Right lobe of liver (tissue), 6 donors: ENCODE measurements at regions not wholly inside any gene's neighbourhood (a gene's known extent, or its start where the extent isn't known, plus 50 kb on each side); places are given as distances from the start of the nearest gene placed in this dataset.
A peak's percentile ranks its signal among the peaks of the same experiment; 100 is the strongest.

Experiments
- ATAC-seq, 4 donors: fragments of 200-7000 bp; cut with Tn5 transposase; one replicate each; pipeline ENCODE4 v1.9.1; 2020; ENCODE audit warnings: mild to moderate bottlenecking in 4 of 4, moderate library complexity in 4 of 4
- DNase-seq, 3 donors: peaks; one replicate each; pipeline ENCODE4 v3.0.0-alpha.2; 2020
- H3K27ac ChIP-seq, 3 donors: fragments of 200-600 bp; one replicate each; pipeline ENCODE4 v1.8.0; 2022
- H3K27me3 ChIP-seq, 2 donors: fragments of 200-600 bp; one replicate each; pipeline ENCODE4 v1.8.0; 2022
- H3K36me3 ChIP-seq, 4 donors: fragments of 200-600 bp; sonication (generic) in 1 of 4; one replicate each; pipeline versions ENCODE4 v1.5.1 to v1.8.0; 2017 to 2022; ENCODE audit warnings: control low read depth in 1 of 4
- H3K4me1 ChIP-seq, 4 donors: fragments of 200-600 bp; sonication (generic) in 1 of 4; one replicate each; pipeline versions ENCODE4 v1.5.1 to v1.8.0; 2017 to 2022; ENCODE audit warnings: control low read depth in 1 of 4
- H3K4me3 ChIP-seq, 3 donors: fragments of 200-600 bp; one replicate each; pipeline ENCODE4 v1.8.0; 2022
- H3K9me3 ChIP-seq, 4 donors: fragments of 200-600 bp; sonication (generic) in 1 of 4; one replicate each; pipeline versions ENCODE4 v1.5.1 to v1.8.0; 2017 to 2022; ENCODE audit warnings: control low read depth in 1 of 4
- CTCF ChIP-seq, 4 donors: fragments of 200-600 bp in 3 of 4; fragments of 450-650 bp in 1 of 4; IDR thresholded peaks; one replicate each; pipeline versions ENCODE4 v1.5.1 to v1.8.0; 2016 to 2022; ENCODE audit warnings: antibody characterized with exemption in 4 of 4, mild to moderate bottlenecking in 2 of 4
- POLR2A ChIP-seq: fragments of 450-650 bp; IDR thresholded peaks from one replicate; pipeline ENCODE4 v1.6.1; 2017; ENCODE audit warnings: antibody characterized with exemption, mild to moderate bottlenecking
- WGBS: methylation state at CpG from one replicate; pipeline ENCODE4 v1.1.6; 2018; ENCODE audit warnings: low coverage, low lambda C conversion rate; ENCODE audit not compliant: insufficient coverage; ENCODE audit errors: missing lambda C conversion rate; 5-methylcytosine and 5-hydroxymethylcytosine counted together
- intact Hi-C, 2 donors: fragments of 100-400 bp; cut with DNase I; formaldehyde crosslinking; loops; one replicate each; pipeline versions ENCODE4 v1.11.2 to v1.14.1; 2022
- donor health status: DM: no; HTN: yes; CAD: no.
- donor health status: DM: no; HTN: no; CAD: no.
- donor health status: DM: no; HTN: no; CAD: no.
- donor health status: DM: no; HTN: yes; CAD: no.
- donor health status: DM: no; HTN: yes; CAD: no.

GRCh38 chr1:213933336-213933735, 54.4 kb upstream of the PROX1 start:
- Histone ChIP-seq H3K27ac (no peak overlapping the region), H3K9me3 (no peaks in the 10 kb centered on the region), H3K4me3 (no peak overlapping the region), H3K27me3 (no peaks in the 10 kb centered on the region), H3K4me1 (peaks cover 0 to 33% (median 11%) of the 10 kb centered on the region in 4 donors), H3K36me3 (no peaks in the 10 kb centered on the region)
- 57% methylated on average over 5 of the region's 5 CpGs for WGBS
- DNase-seq (no peak), ATAC-seq (no peak)
- intact Hi-C loops = no loop called here
- TF ChIP-seq CTCF (IDR thresholded peaks at IDR 0.05) (no peak), POLR2A (no peak)

- peak; percentile 80 to 95 (median 85) for DNase-seq
- 15% methylated on average over 4 of the region's 5 CpGs for WGBS
- H3K27ac ChIP-seq = peak overlapping the region; percentile 56 to 82 (median 82)
- no peaks in the 10 kb centered on the region for H3K9me3 ChIP-seq
- peaks cover 0 to 46% (median 14%) of the 10 kb centered on the region in 4 donors for H3K4me1 ChIP-seq
- intact Hi-C loops = no loop called here
- no peaks in the 10 kb centered on the region for H3K36me3 ChIP-seq
- no peaks in the 10 kb centered on the region for H3K27me3 ChIP-seq
- no peak overlapping the region for H3K4me3 ChIP-seq
- TF ChIP-seq CTCF (IDR thresholded peaks at IDR 0.05) (no peak), POLR2A (no peak)
- peak; percentile 87 to 95 (median 92) for ATAC-seq
Observed at GRCh38 chr1:213934649-213935048, 53.1 kb upstream of the PROX1 start.

GRCh38 chr1:213936571-213936970, 51.2 kb upstream of the PROX1 start:
- no peak overlapping the region for H3K4me3 ChIP-seq
- no peak for DNase-seq
- intact Hi-C loops = no loop called here
- no peak for ATAC-seq
- no peaks in the 10 kb centered on the region for H3K27me3 ChIP-seq
- H3K4me1 ChIP-seq = peaks cover 0 to 59% (median 17%) of the 10 kb centered on the region in 4 donors
- H3K27ac ChIP-seq = no peak overlapping the region
- TF ChIP-seq CTCF (IDR thresholded peaks at IDR 0.05) (no peak), POLR2A (no peak)
- WGBS = 46% methylated on average over 2 of the region's 3 CpGs
- no peaks in the 10 kb centered on the region for H3K9me3 ChIP-seq
- no peaks in the 10 kb centered on the region for H3K36me3 ChIP-seq
